ENCODE measurements at regions not wholly inside any gene's neighbourhood (a gene's known extent, or its start where the extent isn't known, plus 50 kb on each side); places are given as distances from the start of the nearest gene placed in this dataset.
"Not testable (repeated sequence)": the region's sequence is repeated elsewhere in the genome, so short reads cannot be mapped to it uniquely, and the experiment has no call there.

DNA sequence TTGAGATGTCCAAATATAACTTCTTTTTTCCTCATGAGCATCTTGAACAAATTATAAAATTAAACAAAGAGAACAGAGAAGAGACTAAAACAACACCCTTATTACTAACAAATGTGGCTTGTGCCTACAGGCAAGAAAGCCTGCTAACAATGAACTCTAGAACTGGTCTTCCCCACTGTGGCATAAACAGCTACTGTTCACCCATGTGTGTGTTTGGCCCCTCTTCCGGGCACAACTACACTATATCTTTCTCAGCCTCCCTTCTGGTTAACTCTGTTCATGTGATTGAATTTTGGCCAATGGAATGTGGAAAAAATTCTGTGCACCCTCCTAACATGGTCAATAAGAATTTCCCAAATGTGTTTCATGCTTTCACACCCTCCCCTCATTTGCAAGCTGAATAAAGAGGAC is 117.0 kb downstream of the KBTBD2 start:
- H3K4me3 ChIP-seq: no peak overlapping the region
- H3K27me3 ChIP-seq: no peaks in the 10 kb centered on the region
- H3K27ac ChIP-seq: no peak overlapping the region
- H3K36me3 ChIP-seq: no peaks in the 10 kb centered on the region
- no peak for TF ChIP-seq EP300 (IDR thresholded peaks at IDR 0.05)
- no peaks in the 10 kb centered on the region for H3K9me3 ChIP-seq
- ATAC-seq (ENCODE audit: low FRiP score in 2 of 2) (no peak), DNase-seq (no peak)
- no peaks in the 10 kb centered on the region for H3K4me1 ChIP-seq
- WGBS, 2 donors: 92 to 95% methylated on average over 1 of the region's 1 CpG

DNA sequence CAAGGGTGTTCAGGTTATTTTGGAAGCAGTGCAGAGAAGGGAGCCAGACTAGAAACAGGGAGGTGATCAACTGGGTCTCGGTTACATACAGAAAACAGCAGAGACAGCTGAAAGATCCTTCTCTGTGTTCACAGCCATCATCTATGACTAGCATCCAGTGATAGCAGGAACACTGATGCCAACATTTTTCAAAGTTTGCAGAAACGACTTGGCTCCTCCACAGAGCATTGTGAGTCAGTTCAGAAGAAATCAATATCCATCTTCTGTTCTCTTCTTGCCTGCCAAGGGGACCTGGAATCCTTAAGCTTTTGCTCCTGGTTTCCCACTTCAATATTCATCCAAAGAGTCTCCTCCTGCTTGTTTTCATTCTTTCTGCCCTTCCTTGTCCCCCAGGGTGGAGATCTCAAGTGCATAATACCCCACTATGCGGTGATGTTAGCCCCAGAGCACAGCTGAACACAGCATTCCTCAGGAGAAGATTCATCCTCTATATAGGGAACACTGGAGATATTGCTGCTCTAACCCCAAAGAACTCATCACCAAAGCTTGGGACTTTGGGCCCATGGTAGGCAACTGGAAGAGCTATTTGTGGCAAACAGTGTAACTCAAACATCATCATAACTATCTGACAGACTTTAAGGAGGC is 122.6 kb downstream of the KBTBD2 start:
- DNase-seq; H3K27me3 ChIP-seq; H3K4me3 ChIP-seq; ATAC-seq (ENCODE audit: low FRiP score in 2 of 2); H3K9me3 ChIP-seq; H3K36me3 ChIP-seq; H3K4me1 ChIP-seq; H3K27ac ChIP-seq: not testable (repeated sequence)
- 52 to 80% methylated on average over 3 of the region's 3 CpGs for WGBS, 2 donors

DNA sequence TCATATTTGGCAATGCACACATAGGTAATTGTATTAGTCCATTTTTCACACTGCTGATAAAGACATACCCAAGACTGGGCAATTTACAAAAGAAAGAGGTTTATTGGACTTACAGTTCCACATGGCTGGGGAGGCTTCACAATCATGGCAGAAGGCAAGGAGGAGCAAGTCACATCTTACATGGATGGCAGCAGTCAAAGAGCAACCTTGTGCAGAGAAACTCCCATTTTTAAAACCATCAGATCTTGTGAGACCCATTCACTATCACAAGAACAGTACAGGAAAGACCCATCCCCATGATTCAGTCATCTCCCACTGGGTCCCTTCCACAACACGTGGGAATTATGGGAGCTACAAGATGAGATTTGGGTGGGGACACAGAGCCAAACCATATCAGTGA is 123.2 kb downstream of the KBTBD2 start:
- H3K4me3 ChIP-seq; H3K27ac ChIP-seq; H3K9me3 ChIP-seq; ATAC-seq (ENCODE audit: low FRiP score in 2 of 2); H3K27me3 ChIP-seq; DNase-seq; H3K4me1 ChIP-seq; H3K36me3 ChIP-seq: not testable (repeated sequence)
- 71 to 90% methylated on average over 1 of the region's 1 CpG for WGBS, 2 donors

DNA sequence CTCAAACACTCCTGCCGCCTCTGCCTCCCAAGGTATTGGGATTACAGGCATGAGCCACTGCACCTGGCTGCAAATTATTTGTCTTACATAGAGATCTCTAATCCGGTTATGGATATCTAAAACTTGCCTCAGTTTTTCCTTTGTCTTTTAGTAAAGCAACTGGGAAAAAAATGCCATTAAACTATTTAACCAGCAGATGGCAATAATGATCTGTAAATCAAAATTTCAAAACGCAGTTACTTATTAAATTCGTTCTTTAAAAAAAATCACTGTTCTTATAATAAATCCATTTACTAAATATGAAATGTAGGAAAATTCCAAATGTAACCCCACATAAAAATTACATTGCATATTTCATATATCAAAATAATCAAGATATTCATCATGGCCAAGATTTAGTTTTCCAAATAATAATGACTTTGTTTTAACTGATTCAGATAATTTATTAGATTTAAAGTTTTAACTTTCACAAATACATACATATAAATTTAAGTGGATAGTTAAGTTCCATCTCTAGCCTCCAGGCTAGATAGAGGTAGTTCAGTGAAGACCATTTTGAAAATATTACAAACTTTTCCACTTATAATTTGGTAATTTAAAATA is 125.8 kb downstream of the KBTBD2 start:
- not testable (repeated sequence) for H3K4me3 ChIP-seq; H3K27ac ChIP-seq; H3K27me3 ChIP-seq; ATAC-seq (ENCODE audit: low FRiP score in 2 of 2); H3K4me1 ChIP-seq; H3K36me3 ChIP-seq; DNase-seq; H3K9me3 ChIP-seq
- TF ChIP-seq, protein P1, sequence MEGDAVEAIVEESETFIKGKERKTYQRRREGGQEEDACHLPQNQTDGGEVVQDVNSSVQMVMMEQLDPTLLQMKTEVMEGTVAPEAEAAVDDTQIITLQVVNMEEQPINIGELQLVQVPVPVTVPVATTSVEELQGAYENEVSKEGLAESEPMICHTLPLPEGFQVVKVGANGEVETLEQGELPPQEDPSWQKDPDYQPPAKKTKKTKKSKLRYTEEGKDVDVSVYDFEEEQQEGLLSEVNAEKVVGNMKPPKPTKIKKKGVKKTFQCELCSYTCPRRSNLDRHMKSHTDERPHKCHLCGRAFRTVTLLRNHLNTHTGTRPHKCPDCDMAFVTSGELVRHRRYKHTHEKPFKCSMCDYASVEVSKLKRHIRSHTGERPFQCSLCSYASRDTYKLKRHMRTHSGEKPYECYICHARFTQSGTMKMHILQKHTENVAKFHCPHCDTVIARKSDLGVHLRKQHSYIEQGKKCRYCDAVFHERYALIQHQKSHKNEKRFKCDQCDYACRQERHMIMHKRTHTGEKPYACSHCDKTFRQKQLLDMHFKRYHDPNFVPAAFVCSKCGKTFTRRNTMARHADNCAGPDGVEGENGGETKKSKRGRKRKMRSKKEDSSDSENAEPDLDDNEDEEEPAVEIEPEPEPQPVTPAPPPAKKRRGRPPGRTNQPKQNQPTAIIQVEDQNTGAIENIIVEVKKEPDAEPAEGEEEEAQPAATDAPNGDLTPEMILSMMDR (IDR thresholded peaks at IDR 0.05): peak in 3 of 6 experiments; percentile 14 to 34 (median 22)
- WGBS, 2 donors: 18 to 24% methylated on average over 4 of the region's 4 CpGs

DNA sequence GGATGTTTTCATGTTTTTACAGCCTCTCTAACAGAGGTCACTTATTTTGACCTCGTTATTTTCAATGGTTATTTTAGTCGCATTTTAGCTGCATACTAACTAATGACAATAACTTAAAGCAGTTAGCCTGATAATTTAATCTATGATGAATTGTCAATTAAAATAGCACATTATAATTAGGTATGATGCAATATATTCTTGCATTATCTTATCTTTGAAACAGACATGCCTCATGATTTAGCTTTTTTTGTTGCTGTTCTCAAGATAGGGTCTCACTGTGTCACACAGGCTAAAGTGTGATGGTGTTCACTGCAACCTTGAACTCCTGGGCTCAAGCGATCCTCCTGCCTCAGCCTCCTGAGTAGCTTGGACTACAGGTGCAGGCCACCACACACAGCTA is 126.4 kb downstream of the KBTBD2 start:
- Histone ChIP-seq H3K36me3 (no peaks in the 10 kb centered on the region), H3K4me3 (no peak overlapping the region), H3K27ac (no peak overlapping the region), H3K4me1 (no peaks in the 10 kb centered on the region), H3K9me3 (no peaks in the 10 kb centered on the region), H3K27me3 (no peaks in the 10 kb centered on the region)
- ATAC-seq (ENCODE audit: low FRiP score in 2 of 2) (no peak), DNase-seq (no peak)
- TF ChIP-seq POLR2AphosphoS5 (IDR thresholded peaks at IDR 0.05) (no peak), EP300 (IDR thresholded peaks at IDR 0.05) (no peak), POLR2A (IDR thresholded peaks at IDR 0.05) (no peak)
- TF ChIP-seq, protein P1 (IDR thresholded peaks at IDR 0.05): no peak
- WGBS, 2 donors: 75 to 92% methylated on average over 3 of the region's 3 CpGs

DNA sequence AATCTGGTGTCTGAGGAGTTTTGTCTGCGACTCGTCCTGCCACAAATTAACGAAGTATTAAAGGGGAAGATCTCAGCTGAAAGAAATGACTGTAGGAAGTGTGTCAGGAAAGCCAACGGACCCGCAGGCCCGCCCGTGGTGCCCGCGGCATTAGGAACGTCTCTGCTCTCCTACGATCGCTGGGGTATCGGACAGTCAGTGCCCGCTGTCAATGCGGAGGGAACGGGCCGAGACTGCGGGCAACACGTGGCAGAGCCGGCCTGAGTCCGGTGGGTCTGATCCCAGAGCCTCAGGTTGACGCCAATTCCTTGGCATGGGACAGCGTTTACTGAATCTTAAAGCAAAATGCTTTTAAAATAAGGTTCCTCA is 128.7 kb downstream of the KBTBD2 start:
- DNase-seq (peak in 1 of 2 donors; percentile 73), ATAC-seq (ENCODE audit: low FRiP score in 2 of 2) (no peak)
- Histone ChIP-seq H3K4me3 (peak overlapping the region in 1 of 4 donors; percentile 6), H3K9me3 (no peaks in the 10 kb centered on the region), H3K27me3 (no peaks in the 10 kb centered on the region), H3K27ac (no peak overlapping the region), H3K4me1 (no peaks in the 10 kb centered on the region), H3K36me3 (no peaks in the 10 kb centered on the region)
- WGBS, 2 donors: 42 to 45% methylated on average over 11 to 23 of the region's 23 CpGs
- TF ChIP-seq POLR2AphosphoS5 (IDR thresholded peaks at IDR 0.05): no peak
- no peak for TF ChIP-seq EP300 (IDR thresholded peaks at IDR 0.05)
- TF ChIP-seq, protein P1 (IDR thresholded peaks at IDR 0.05): no peak
- no peak for TF ChIP-seq POLR2A (IDR thresholded peaks at IDR 0.05)

DNA sequence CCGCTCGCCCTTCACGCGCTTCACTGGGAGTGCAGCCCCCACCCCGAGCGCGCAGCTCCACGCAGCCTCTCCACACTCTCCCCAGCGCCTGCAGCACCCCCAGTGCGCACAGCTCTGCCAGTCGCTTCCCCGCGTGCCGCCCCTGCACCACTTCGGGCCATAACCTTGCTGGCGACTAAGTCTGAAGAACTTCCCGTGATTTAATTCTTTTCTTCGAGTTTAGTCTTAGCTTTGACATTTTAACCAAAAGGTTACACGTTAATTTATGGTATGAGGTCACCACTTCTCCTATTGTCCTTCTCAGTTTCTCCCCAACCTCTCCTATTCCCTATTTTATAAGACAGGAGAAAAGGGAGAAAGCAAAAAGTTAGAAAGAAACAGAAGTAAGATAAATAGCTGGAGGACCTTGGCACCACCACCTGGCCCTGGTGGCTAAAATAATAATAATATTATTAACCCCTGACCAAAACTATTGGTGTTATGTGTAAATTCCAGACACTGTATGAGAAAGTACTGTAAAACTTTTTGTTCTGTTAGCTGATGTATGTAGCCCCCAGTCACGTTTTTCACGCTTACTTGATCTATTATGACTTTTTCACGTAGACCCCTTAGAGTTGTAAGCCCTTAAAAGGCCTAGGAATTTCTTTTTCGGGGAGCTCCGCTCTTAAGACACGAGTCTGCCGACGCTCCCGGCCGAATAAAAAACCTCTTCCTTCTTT is 129.2 kb downstream of the KBTBD2 start:
- H3K27me3 ChIP-seq, H3K9me3 ChIP-seq, H3K4me1 ChIP-seq, H3K36me3 ChIP-seq, H3K27ac ChIP-seq: not testable (repeated sequence)
- peak in 1 of 2 donors; percentile 43 for ATAC-seq (ENCODE audit: low FRiP score in 2 of 2)
- DNase-seq: peak in 1 of 2 donors; percentile 77
- peak overlapping the region in 1 of 4 donors; percentile 6 for H3K4me3 ChIP-seq
- WGBS, 2 donors: 63 to 64% methylated on average over 21 to 29 of the region's 29 CpGs
